ENCODE measurements at regions not wholly inside any gene's neighbourhood (a gene's known extent, or its start where the extent isn't known, plus 50 kb on each side); places are given as distances from the start of the nearest gene placed in this dataset.

- H3K27ac Mint-ChIP-seq, result no peak overlapping the region
- H3K9me3 Mint-ChIP-seq, result peaks cover 0 to 5% (median 0%) of the 10 kb centered on the region in 7 donors
- no peak overlapping the region for H3K4me3 Mint-ChIP-seq
- no peaks in the 10 kb centered on the region for H3K27me3 Mint-ChIP-seq
- DNase-seq (no peak), ATAC-seq (ENCODE audit: low read depth in 2 of 2) (no peak)
- H3K36me3 Mint-ChIP-seq, result no peaks in the 10 kb centered on the region
- H3K4me1 Mint-ChIP-seq, result no peaks in the 10 kb centered on the region
These were observed 229.6 kb upstream of the NAV3 start for GRCh38 chr12:77601069-77601468.

- Mint-ChIP-seq H3K27ac (no peak overlapping the region), H3K27me3 (no peaks in the 10 kb centered on the region), H3K9me3 (peaks cover 0 to 5% (median 0%) of the 10 kb centered on the region in 7 donors), H3K36me3 (no peaks in the 10 kb centered on the region), H3K4me1 (no peaks in the 10 kb centered on the region), H3K4me3 (no peak overlapping the region)
- DNase-seq (no peak), ATAC-seq (ENCODE audit: low read depth in 2 of 2) (no peak)
These were observed 230.2 kb upstream of the NAV3 start for GRCh38 chr12:77600468-77600843.

- DNase-seq, result no peak
- Mint-ChIP-seq H3K36me3 (no peaks in the 10 kb centered on the region), H3K27ac (no peak overlapping the region), H3K9me3 (peaks cover 0 to 5% (median 0%) of the 10 kb centered on the region in 7 donors), H3K4me3 (no peak overlapping the region), H3K4me1 (no peaks in the 10 kb centered on the region), H3K27me3 (no peaks in the 10 kb centered on the region)
- no peak for ATAC-seq (ENCODE audit: low read depth in 2 of 2)
These were observed 230.8 kb upstream of the NAV3 start for GRCh38 chr12:77599782-77600467.

- DNase-seq (no peak), ATAC-seq (ENCODE audit: low read depth in 2 of 2) (no peak)
- Mint-ChIP-seq H3K36me3 (no peaks in the 10 kb centered on the region), H3K27me3 (no peaks in the 10 kb centered on the region), H3K4me1 (no peaks in the 10 kb centered on the region), H3K4me3 (no peak overlapping the region), H3K9me3 (peaks cover 0 to 1% (median 0%) of the 10 kb centered on the region in 7 donors), H3K27ac (no peak overlapping the region)
These were observed 236.3 kb upstream of the NAV3 start for GRCh38 chr12:77594366-77594765.

GRCh38 chr12:77592836-77593235 lies 237.9 kb upstream of the NAV3 start:
- DNase-seq (no peak), ATAC-seq (ENCODE audit: low read depth in 2 of 2) (no peak)
- no peaks in the 10 kb centered on the region for H3K36me3 Mint-ChIP-seq
- no peak overlapping the region for H3K4me3 Mint-ChIP-seq
- no peak overlapping the region for H3K27ac Mint-ChIP-seq
- peaks cover 0 to 8% (median 4%) of the 10 kb centered on the region in 7 donors for H3K9me3 Mint-ChIP-seq
- H3K4me1 Mint-ChIP-seq, result no peaks in the 10 kb centered on the region
- no peaks in the 10 kb centered on the region for H3K27me3 Mint-ChIP-seq

- Mint-ChIP-seq H3K27ac (no peak overlapping the region), H3K27me3 (no peaks in the 10 kb centered on the region), H3K4me1 (no peaks in the 10 kb centered on the region), H3K9me3 (peaks cover 0 to 8% (median 4%) of the 10 kb centered on the region in 7 donors), H3K36me3 (no peaks in the 10 kb centered on the region), H3K4me3 (no peak overlapping the region)
- DNase-seq (no peak), ATAC-seq (ENCODE audit: low read depth in 2 of 2) (no peak)
These were observed 238.5 kb upstream of the NAV3 start for GRCh38 chr12:77591959-77592743.

GRCh38 chr12:77590306-77590705 lies 240.4 kb upstream of the NAV3 start:
- no peak overlapping the region for H3K4me3 Mint-ChIP-seq
- ATAC-seq (ENCODE audit: low read depth in 2 of 2), result no peak
- H3K27me3 Mint-ChIP-seq, result no peaks in the 10 kb centered on the region
- H3K4me1 Mint-ChIP-seq, result no peaks in the 10 kb centered on the region
- H3K36me3 Mint-ChIP-seq, result no peaks in the 10 kb centered on the region
- no peak overlapping the region for H3K27ac Mint-ChIP-seq
- DNase-seq, result no peak
- H3K9me3 Mint-ChIP-seq, result peaks cover 0 to 13% (median 4%) of the 10 kb centered on the region in 7 donors

GRCh38 chr12:77584860-77585259 lies 245.8 kb upstream of the NAV3 start:
- DNase-seq (no peak), ATAC-seq (ENCODE audit: low read depth in 2 of 2) (no peak)
- H3K27ac Mint-ChIP-seq, result no peak overlapping the region
- peaks cover 0 to 13% (median 4%) of the 10 kb centered on the region in 7 donors for H3K9me3 Mint-ChIP-seq
- H3K4me3 Mint-ChIP-seq, result no peak overlapping the region
- no peaks in the 10 kb centered on the region for H3K4me1 Mint-ChIP-seq
- no peaks in the 10 kb centered on the region for H3K36me3 Mint-ChIP-seq
- no peaks in the 10 kb centered on the region for H3K27me3 Mint-ChIP-seq

- H3K36me3 Mint-ChIP-seq, result no peaks in the 10 kb centered on the region
- ATAC-seq (ENCODE audit: low read depth in 2 of 2) (no peak), DNase-seq (no peak)
- no peak overlapping the region for H3K4me3 Mint-ChIP-seq
- H3K27me3 Mint-ChIP-seq, result no peaks in the 10 kb centered on the region
- peaks cover 0 to 2% (median 0%) of the 10 kb centered on the region in 7 donors for H3K9me3 Mint-ChIP-seq
- H3K27ac Mint-ChIP-seq, result no peak overlapping the region
- H3K4me1 Mint-ChIP-seq, result no peaks in the 10 kb centered on the region
These were observed 252.1 kb upstream of the NAV3 start for GRCh38 chr12:77578466-77579220.

GRCh38 chr12:77577791-77578190 lies 252.9 kb upstream of the NAV3 start:
- DNase-seq, result no peak
- Mint-ChIP-seq H3K9me3 (peaks cover 0 to 2% (median 0%) of the 10 kb centered on the region in 7 donors), H3K4me3 (no peak overlapping the region), H3K36me3 (no peaks in the 10 kb centered on the region), H3K27me3 (no peaks in the 10 kb centered on the region), H3K4me1 (no peaks in the 10 kb centered on the region), H3K27ac (no peak overlapping the region)
- ATAC-seq (ENCODE audit: low read depth in 2 of 2), result no peak

GRCh38 chr12:77575376-77575919 lies 255.2 kb upstream of the NAV3 start:
- no peak for ATAC-seq (ENCODE audit: low read depth in 2 of 2)
- Mint-ChIP-seq H3K27ac (no peak overlapping the region), H3K4me1 (no peaks in the 10 kb centered on the region), H3K4me3 (no peak overlapping the region), H3K9me3 (peaks cover 0 to 7% (median 0%) of the 10 kb centered on the region in 7 donors), H3K27me3 (no peaks in the 10 kb centered on the region), H3K36me3 (no peaks in the 10 kb centered on the region)
- no peak for DNase-seq

GRCh38 chr12:77572371-77572770 lies 258.3 kb upstream of the NAV3 start:
- no peak overlapping the region for H3K27ac Mint-ChIP-seq

GRCh38 chr12:77571768-77572167 lies 258.9 kb upstream of the NAV3 start:
- H3K36me3 Mint-ChIP-seq, result no peaks in the 10 kb centered on the region
- DNase-seq (no peak), ATAC-seq (ENCODE audit: low read depth in 2 of 2) (no peak)
- H3K4me1 Mint-ChIP-seq, result no peaks in the 10 kb centered on the region
- H3K4me3 Mint-ChIP-seq, result peak overlapping the region in 1 of 8 donors; percentile 36
- H3K27me3 Mint-ChIP-seq, result no peaks in the 10 kb centered on the region
- peaks cover 0 to 7% (median 1%) of the 10 kb centered on the region in 7 donors for H3K9me3 Mint-ChIP-seq
- H3K27ac Mint-ChIP-seq, result peak overlapping the region in 1 of 6 donors; percentile 38

More at GRCh38 chr12:77572371-77572770, 258.3 kb upstream of the NAV3 start:
- no peaks in the 10 kb centered on the region for H3K27me3 Mint-ChIP-seq
- no peaks in the 10 kb centered on the region for H3K4me1 Mint-ChIP-seq
- H3K4me3 Mint-ChIP-seq, result no peak overlapping the region
- peaks cover 0 to 7% (median 1%) of the 10 kb centered on the region in 7 donors for H3K9me3 Mint-ChIP-seq
- no peak for DNase-seq
- no peaks in the 10 kb centered on the region for H3K36me3 Mint-ChIP-seq
- ATAC-seq (ENCODE audit: low read depth in 2 of 2), result no peak
